Muscle layer of duodenum (tissue), 2 donors: ENCODE measurements at regions not wholly inside any gene's neighbourhood (a gene's known extent, or its start where the extent isn't known, plus 50 kb on each side); places are given as distances from the start of the nearest gene placed in this dataset.

ENCODE experiments used
- H3K27ac ChIP-seq: one replicate; pipeline ENCODE4 v1.7.0; 2013; ENCODE audit warnings: mild to moderate bottlenecking, low read length
- H3K27me3 ChIP-seq: one replicate; pipeline ENCODE4 v1.7.0; 2013; ENCODE audit warnings: low read depth, mild to moderate bottlenecking, control low read depth, low read length
- H3K36me3 ChIP-seq, 2 donors: one replicate each; pipeline ENCODE4 v1.7.0; 2013; ENCODE audit warnings: low read length in 2 of 2, control low read depth in 1 of 2, mild to moderate bottlenecking in 1 of 2; ENCODE audit not compliant: insufficient read depth in 2 of 2, control insufficient read depth in 1 of 2
- H3K4me1 ChIP-seq, 2 donors: one replicate each; pipeline ENCODE4 v1.7.0; 2013; ENCODE audit warnings: low read length in 2 of 2, mild to moderate bottlenecking in 2 of 2, control low read depth in 1 of 2, moderate library complexity in 1 of 2; ENCODE audit not compliant: insufficient read depth in 2 of 2, control insufficient read depth in 1 of 2
- H3K4me3 ChIP-seq, 2 donors: one replicate each; pipeline ENCODE4 v1.7.0; 2013; ENCODE audit warnings: low read length in 2 of 2, low read depth in 1 of 2, mild to moderate bottlenecking in 1 of 2
- H3K9me3 ChIP-seq, 2 donors: one replicate each; pipeline ENCODE4 v1.7.0; 2013; ENCODE audit warnings: low read length in 2 of 2, control low read depth in 1 of 2, mild to moderate bottlenecking in 1 of 2; ENCODE audit not compliant: control insufficient read depth in 1 of 2
- donor health status: healthy.

- no peaks in the 10 kb centered on the region for H3K4me1 ChIP-seq
- H3K9me3 ChIP-seq: peaks cover 0 to 3% of the 10 kb centered on the region in 2 donors
- H3K4me3 ChIP-seq: no peak overlapping the region
- no peaks in the 10 kb centered on the region for H3K27me3 ChIP-seq
- no peak overlapping the region for H3K27ac ChIP-seq
- no peaks in the 10 kb centered on the region for H3K36me3 ChIP-seq
These were observed 1472.9 kb upstream of the TENM3 start for GRCh38 chr4:180770265-180770664.

- H3K4me1 ChIP-seq: no peaks in the 10 kb centered on the region
- no peaks in the 10 kb centered on the region for H3K27me3 ChIP-seq
- no peak overlapping the region for H3K27ac ChIP-seq
- H3K9me3 ChIP-seq: no peaks in the 10 kb centered on the region
- H3K4me3 ChIP-seq: no peak overlapping the region
- no peaks in the 10 kb centered on the region for H3K36me3 ChIP-seq
These were observed 1458.3 kb upstream of the TENM3 start for GRCh38 chr4:180784940-180785339.

GRCh38 chr4:180788729-180789128 lies 1454.5 kb upstream of the TENM3 start:
- no peaks in the 10 kb centered on the region for H3K36me3 ChIP-seq
- no peaks in the 10 kb centered on the region for H3K27me3 ChIP-seq
- H3K27ac ChIP-seq: no peak overlapping the region
- H3K4me3 ChIP-seq: no peak overlapping the region
- H3K4me1 ChIP-seq: no peaks in the 10 kb centered on the region
- no peaks in the 10 kb centered on the region for H3K9me3 ChIP-seq

GRCh38 chr4:180789929-180790328 lies 1453.3 kb upstream of the TENM3 start:
- no peak overlapping the region for H3K4me3 ChIP-seq
- no peak overlapping the region for H3K27ac ChIP-seq
- no peaks in the 10 kb centered on the region for H3K27me3 ChIP-seq
- no peaks in the 10 kb centered on the region for H3K36me3 ChIP-seq
- H3K9me3 ChIP-seq: no peaks in the 10 kb centered on the region
- no peaks in the 10 kb centered on the region for H3K4me1 ChIP-seq

- no peaks in the 10 kb centered on the region for H3K9me3 ChIP-seq
- H3K27me3 ChIP-seq: no peaks in the 10 kb centered on the region
- no peak overlapping the region for H3K4me3 ChIP-seq
- H3K36me3 ChIP-seq: no peaks in the 10 kb centered on the region
- H3K4me1 ChIP-seq: no peaks in the 10 kb centered on the region
- no peak overlapping the region for H3K27ac ChIP-seq
These were observed 1452.7 kb upstream of the TENM3 start for GRCh38 chr4:180790471-180790870.

GRCh38 chr4:180792541-180792940 lies 1450.7 kb upstream of the TENM3 start:
- Histone ChIP-seq H3K9me3 (no peaks in the 10 kb centered on the region), H3K27me3 (no peaks in the 10 kb centered on the region), H3K4me3 (no peak overlapping the region), H3K36me3 (no peaks in the 10 kb centered on the region), H3K27ac (no peak overlapping the region), H3K4me1 (no peaks in the 10 kb centered on the region)

GRCh38 chr4:180794333-180794732 lies 1448.9 kb upstream of the TENM3 start:
- H3K36me3 ChIP-seq: no peaks in the 10 kb centered on the region
- H3K27me3 ChIP-seq: no peaks in the 10 kb centered on the region
- H3K27ac ChIP-seq: no peak overlapping the region
- H3K4me3 ChIP-seq: no peak overlapping the region
- H3K9me3 ChIP-seq: no peaks in the 10 kb centered on the region
- H3K4me1 ChIP-seq: no peaks in the 10 kb centered on the region

GRCh38 chr4:180798036-180798577 lies 1445.1 kb upstream of the TENM3 start:
- Histone ChIP-seq H3K27me3 (no peaks in the 10 kb centered on the region), H3K4me1 (no peaks in the 10 kb centered on the region), H3K4me3 (no peak overlapping the region), H3K9me3 (no peaks in the 10 kb centered on the region), H3K36me3 (no peaks in the 10 kb centered on the region), H3K27ac (no peak overlapping the region)

GRCh38 chr4:180799798-180800197 lies 1443.4 kb upstream of the TENM3 start:
- H3K9me3 ChIP-seq: no peaks in the 10 kb centered on the region
- no peak overlapping the region for H3K4me3 ChIP-seq
- H3K4me1 ChIP-seq: no peaks in the 10 kb centered on the region
- no peaks in the 10 kb centered on the region for H3K27me3 ChIP-seq
- no peaks in the 10 kb centered on the region for H3K36me3 ChIP-seq
- H3K27ac ChIP-seq: no peak overlapping the region

GRCh38 chr4:180805101-180805500 lies 1438.1 kb upstream of the TENM3 start:
- no peaks in the 10 kb centered on the region for H3K9me3 ChIP-seq

GRCh38 chr4:180808862-180809261 lies 1434.3 kb upstream of the TENM3 start:
- Histone ChIP-seq H3K27me3 (no peaks in the 10 kb centered on the region), H3K9me3 (no peaks in the 10 kb centered on the region), H3K27ac (no peak overlapping the region), H3K4me1 (no peaks in the 10 kb centered on the region), H3K4me3 (no peak overlapping the region), H3K36me3 (no peaks in the 10 kb centered on the region)

More at GRCh38 chr4:180805101-180805500, 1438.1 kb upstream of the TENM3 start:
- no peak overlapping the region for H3K4me3 ChIP-seq
- H3K36me3 ChIP-seq: no peaks in the 10 kb centered on the region
- H3K27me3 ChIP-seq: no peaks in the 10 kb centered on the region
- no peak overlapping the region for H3K27ac ChIP-seq
- no peaks in the 10 kb centered on the region for H3K4me1 ChIP-seq

GRCh38 chr4:180809439-180809838 lies 1433.8 kb upstream of the TENM3 start:
- Histone ChIP-seq H3K9me3 (no peaks in the 10 kb centered on the region), H3K27ac (no peak overlapping the region), H3K4me3 (no peak overlapping the region), H3K4me1 (no peaks in the 10 kb centered on the region), H3K27me3 (no peaks in the 10 kb centered on the region), H3K36me3 (no peaks in the 10 kb centered on the region)
